ENCODE measurements at regions not wholly inside any gene's neighbourhood (a gene's known extent, or its start where the extent isn't known, plus 50 kb on each side); places are given as distances from the start of the nearest gene placed in this dataset.

- no peak for TF ChIP-seq CTCF (IDR thresholded peaks at IDR 0.05; ENCODE audit: insufficient read depth, low read length, severe bottlenecking)
- Histone ChIP-seq H3K27me3 (ENCODE audit: control insufficient read depth, insufficient read depth, low read length) (no peaks in the 10 kb centered on the region), H3K4me3 (ENCODE audit: low read depth, low read length) (no peak overlapping the region), H3K36me3 (ENCODE audit: control insufficient read depth, insufficient read depth, low read length) (no peaks in the 10 kb centered on the region)
- FAIRE-seq = no peak
- DNase-seq (ENCODE audit: low read depth) = no peak
These were observed 101.3 kb upstream of the P2RY1 start for GRCh38 chr3:152733584-152734119.

GRCh38 chr3:152737021-152737908 lies 97.7 kb upstream of the P2RY1 start:
- Histone ChIP-seq H3K4me3 (ENCODE audit: low read depth, low read length) (no peak overlapping the region), H3K27me3 (ENCODE audit: control insufficient read depth, insufficient read depth, low read length) (no peaks in the 10 kb centered on the region), H3K36me3 (ENCODE audit: control insufficient read depth, insufficient read depth, low read length) (no peaks in the 10 kb centered on the region)
- DNase-seq (ENCODE audit: low read depth) = peak; percentile 90
- no peak for TF ChIP-seq CTCF (IDR thresholded peaks at IDR 0.05; ENCODE audit: insufficient read depth, low read length, severe bottlenecking)
- peak; percentile 95 for FAIRE-seq

GRCh38 chr3:152738656-152739055 lies 96.3 kb upstream of the P2RY1 start:
- no peak overlapping the region for H3K4me3 ChIP-seq (ENCODE audit: low read depth, low read length)
- no peaks in the 10 kb centered on the region for H3K27me3 ChIP-seq (ENCODE audit: control insufficient read depth, insufficient read depth, low read length)
- DNase-seq (ENCODE audit: low read depth) (no peak), FAIRE-seq (no peak)
- TF ChIP-seq CTCF (IDR thresholded peaks at IDR 0.05; ENCODE audit: insufficient read depth, low read length, severe bottlenecking) = no peak
- H3K36me3 ChIP-seq (ENCODE audit: control insufficient read depth, insufficient read depth, low read length) = no peaks in the 10 kb centered on the region

GRCh38 chr3:152742368-152743347 lies 92.3 kb upstream of the P2RY1 start:
- FAIRE-seq = no peak
- Histone ChIP-seq H3K27me3 (ENCODE audit: control insufficient read depth, insufficient read depth, low read length) (no peaks in the 10 kb centered on the region), H3K4me3 (ENCODE audit: low read depth, low read length) (no peak overlapping the region), H3K36me3 (ENCODE audit: control insufficient read depth, insufficient read depth, low read length) (no peaks in the 10 kb centered on the region)
- TF ChIP-seq CTCF (IDR thresholded peaks at IDR 0.05; ENCODE audit: insufficient read depth, low read length, severe bottlenecking) = no peak
- DNase-seq (ENCODE audit: low read depth) = no peak

GRCh38 chr3:152745646-152746045 lies 89.3 kb upstream of the P2RY1 start:
- H3K4me3 ChIP-seq (ENCODE audit: low read depth, low read length) = no peak overlapping the region
- no peak for FAIRE-seq
- no peak for DNase-seq (ENCODE audit: low read depth)

More at GRCh38 chr3:152745646-152746045, 89.3 kb upstream of the P2RY1 start:
- TF ChIP-seq CTCF (IDR thresholded peaks at IDR 0.05; ENCODE audit: insufficient read depth, low read length, severe bottlenecking) = no peak
- Histone ChIP-seq H3K36me3 (ENCODE audit: control insufficient read depth, insufficient read depth, low read length) (no peaks in the 10 kb centered on the region), H3K27me3 (ENCODE audit: control insufficient read depth, insufficient read depth, low read length) (no peaks in the 10 kb centered on the region)

Data from bronchial epithelial cell (primary cell).